GM18907 (cell line): ENCODE measurements at regions not wholly inside any gene's neighbourhood (a gene's known extent, or its start where the extent isn't known, plus 50 kb on each side); places are given as distances from the start of the nearest gene placed in this dataset.

Experiments used
- ATAC-seq: cut with Tn5 transposase; IDR thresholded peaks from one replicate; pipeline ENCODE4 v1.9.1; 2021; ENCODE audit warnings: mild to moderate bottlenecking, moderate library complexity; ENCODE audit not compliant: unreplicated experiment

- ATAC-seq, result no peak
These were observed 64.3 kb downstream of the MRPL14 start for GRCh38 chr6:44062771-44063560.

- ATAC-seq, result no peak
These were observed 65.0 kb downstream of the MRPL14 start for GRCh38 chr6:44062105-44062770.

GRCh38 chr6:44061375-44062104 is 65.7 kb downstream of the MRPL14 start:
- no peak for ATAC-seq

- ATAC-seq, result no peak
These were observed 66.5 kb downstream of the MRPL14 start for GRCh38 chr6:44060612-44061374.

GRCh38 chr6:44059359-44060346 is 67.6 kb downstream of the MRPL14 start:
- ATAC-seq, result no peak

- peak; percentile 73 for ATAC-seq
These were observed 68.5 kb downstream of the MRPL14 start for GRCh38 chr6:44058617-44059358.

GRCh38 chr6:44057931-44058616 is 69.2 kb downstream of the MRPL14 start:
- no peak for ATAC-seq

- ATAC-seq, result no peak
These were observed 69.9 kb downstream of the MRPL14 start for GRCh38 chr6:44057238-44057930.

- ATAC-seq, result no peak
These were observed 70.6 kb downstream of the MRPL14 start for GRCh38 chr6:44056392-44057237.

- no peak for ATAC-seq
These were observed 72.3 kb downstream of the MRPL14 start for GRCh38 chr6:44054721-44055559.

GRCh38 chr6:44053760-44054556 is 73.3 kb downstream of the MRPL14 start:
- no peak for ATAC-seq

- ATAC-seq, result no peak
These were observed 74.0 kb downstream of the MRPL14 start for GRCh38 chr6:44053106-44053756.

GRCh38 chr6:44052419-44053023 is 74.7 kb downstream of the MRPL14 start:
- ATAC-seq, result no peak

- ATAC-seq, result no peak
These were observed 75.7 kb downstream of the MRPL14 start for GRCh38 chr6:44051515-44051914.
